ENCODE measurements at regions not wholly inside any gene's neighbourhood (a gene's known extent, or its start where the extent isn't known, plus 50 kb on each side); places are given as distances from the start of the nearest gene placed in this dataset.

GRCh38 chr9:3773362-3774060 lies 247.7 kb upstream of the RFX3 start:
- FAIRE-seq (no peak), DNase-seq (ENCODE audit: insufficient read length) (no peak)
- TF ChIP-seq POLR2A (IDR thresholded peaks at IDR 0.05; ENCODE audit: low read depth, low read length) = no peak
- TF ChIP-seq TAF1 (IDR thresholded peaks at IDR 0.05; ENCODE audit: borderline replicate concordance, low read depth, low read length) = no peak
- no peak for TF ChIP-seq POLR2AphosphoS5 (IDR thresholded peaks at IDR 0.05; ENCODE audit: low read depth, low read length)

GRCh38 chr9:3769646-3770045 lies 243.8 kb upstream of the RFX3 start:
- no peak for TF ChIP-seq POLR2AphosphoS5 (IDR thresholded peaks at IDR 0.05; ENCODE audit: low read depth, low read length)
- no peak for TF ChIP-seq POLR2A (IDR thresholded peaks at IDR 0.05; ENCODE audit: low read depth, low read length)
- no peak for FAIRE-seq
- DNase-seq (ENCODE audit: insufficient read length) = no peak

- DNase-seq (ENCODE audit: insufficient read length) = no peak
Measured at GRCh38 chr9:3768712-3769457, 243.1 kb upstream of the RFX3 start.

GRCh38 chr9:3768286-3768685 lies 242.5 kb upstream of the RFX3 start:
- FAIRE-seq (no peak), DNase-seq (ENCODE audit: insufficient read length) (no peak)
- TF ChIP-seq POLR2A (IDR thresholded peaks at IDR 0.05; ENCODE audit: low read depth, low read length) (no peak), TAF1 (IDR thresholded peaks at IDR 0.05; ENCODE audit: borderline replicate concordance, low read depth, low read length) (no peak), POLR2AphosphoS5 (IDR thresholded peaks at IDR 0.05; ENCODE audit: low read depth, low read length) (no peak)

More at GRCh38 chr9:3768712-3769457, 243.1 kb upstream of the RFX3 start:
- FAIRE-seq = no peak
- no peak for TF ChIP-seq POLR2A (IDR thresholded peaks at IDR 0.05; ENCODE audit: low read depth, low read length)
- TF ChIP-seq TAF1 (IDR thresholded peaks at IDR 0.05; ENCODE audit: borderline replicate concordance, low read depth, low read length) = no peak
- no peak for TF ChIP-seq POLR2AphosphoS5 (IDR thresholded peaks at IDR 0.05; ENCODE audit: low read depth, low read length)

GRCh38 chr9:3762076-3762475 lies 236.3 kb upstream of the RFX3 start:
- no peak for DNase-seq (ENCODE audit: insufficient read length)
- no peak for TF ChIP-seq POLR2A (IDR thresholded peaks at IDR 0.05; ENCODE audit: low read depth, low read length)
- TF ChIP-seq TAF1 (IDR thresholded peaks at IDR 0.05; ENCODE audit: borderline replicate concordance, low read depth, low read length) = no peak
- TF ChIP-seq POLR2AphosphoS5 (IDR thresholded peaks at IDR 0.05; ENCODE audit: low read depth, low read length) = no peak
- FAIRE-seq = no peak

- no peak for TF ChIP-seq POLR2A (IDR thresholded peaks at IDR 0.05; ENCODE audit: low read depth, low read length)
- TF ChIP-seq POLR2AphosphoS5 (IDR thresholded peaks at IDR 0.05; ENCODE audit: low read depth, low read length) = no peak
- TF ChIP-seq TAF1 (IDR thresholded peaks at IDR 0.05; ENCODE audit: borderline replicate concordance, low read depth, low read length) = no peak
- no peak for DNase-seq (ENCODE audit: insufficient read length)
Measured at GRCh38 chr9:3760031-3760430, 234.2 kb upstream of the RFX3 start.

GRCh38 chr9:3758816-3759576 lies 233.2 kb upstream of the RFX3 start:
- TF ChIP-seq POLR2AphosphoS5 (IDR thresholded peaks at IDR 0.05; ENCODE audit: low read depth, low read length) (no peak), POLR2A (IDR thresholded peaks at IDR 0.05; ENCODE audit: low read depth, low read length) (no peak), TAF1 (IDR thresholded peaks at IDR 0.05; ENCODE audit: borderline replicate concordance, low read depth, low read length) (no peak)
- DNase-seq (ENCODE audit: insufficient read length) (no peak), FAIRE-seq (no peak)

More at GRCh38 chr9:3760031-3760430, 234.2 kb upstream of the RFX3 start:
- no peak for FAIRE-seq

GRCh38 chr9:3756071-3756470 lies 230.3 kb upstream of the RFX3 start:
- FAIRE-seq (no peak), DNase-seq (ENCODE audit: insufficient read length) (no peak)
- TF ChIP-seq POLR2AphosphoS5 (IDR thresholded peaks at IDR 0.05; ENCODE audit: low read depth, low read length) = no peak
- no peak for TF ChIP-seq TAF1 (IDR thresholded peaks at IDR 0.05; ENCODE audit: borderline replicate concordance, low read depth, low read length)
- TF ChIP-seq POLR2A (IDR thresholded peaks at IDR 0.05; ENCODE audit: low read depth, low read length) = no peak

- no peak for DNase-seq (ENCODE audit: insufficient read length)
- FAIRE-seq = no peak
- TF ChIP-seq POLR2AphosphoS5 (IDR thresholded peaks at IDR 0.05; ENCODE audit: low read depth, low read length) = no peak
- TF ChIP-seq POLR2A (IDR thresholded peaks at IDR 0.05; ENCODE audit: low read depth, low read length) = no peak
- no peak for TF ChIP-seq TAF1 (IDR thresholded peaks at IDR 0.05; ENCODE audit: borderline replicate concordance, low read depth, low read length)
Measured at GRCh38 chr9:3751125-3751758, 225.4 kb upstream of the RFX3 start.

- FAIRE-seq = no peak
- TF ChIP-seq TAF1 (IDR thresholded peaks at IDR 0.05; ENCODE audit: borderline replicate concordance, low read depth, low read length) = no peak
- TF ChIP-seq POLR2AphosphoS5 (IDR thresholded peaks at IDR 0.05; ENCODE audit: low read depth, low read length) = no peak
- no peak for TF ChIP-seq POLR2A (IDR thresholded peaks at IDR 0.05; ENCODE audit: low read depth, low read length)
- no peak for DNase-seq (ENCODE audit: insufficient read length)
Measured at GRCh38 chr9:3750321-3750720, 224.5 kb upstream of the RFX3 start.
